IMR-90 (cell line): ENCODE measurements at regions not wholly inside any gene's neighbourhood (a gene's known extent, or its start where the extent isn't known, plus 50 kb on each side); places are given as distances from the start of the nearest gene placed in this dataset.

Source experiments
- ATAC-seq: fragments of 200-7000 bp; cut with Tn5 transposase; 2 replicates; pipeline ENCODE4 v1.9.1; 2020; ENCODE audit warnings: low read depth, mild to moderate bottlenecking, moderate library complexity
- BruUV-seq: library from RNA; stranded (reverse); fragments of 400-500 nt; replicated peaks from 2 replicates; lab custom pipeline; 2021; lab: Mats Ljungman, UMichigan
- CTCF ChIA-PET: fragments of 300-600 bp; formaldehyde crosslinking; extraction: SDS; loops from one replicate; lab custom pipeline; 2021; ENCODE audit warnings: antibody characterized with exemption; lab: Yijun Ruan, JAX
- POLR2A ChIA-PET: fragments of 300-600 bp; sonication (Branson Sonifier 250); formaldehyde crosslinking; loops from one replicate; lab custom pipeline; 2022; ENCODE audit warnings: antibody characterized with exemption; ENCODE audit not compliant: unreplicated experiment; lab: Charles Lee
- DNase-seq: peaks from one replicate; pipeline ENCODE4 v3.0.0; 2013
- H2AFZ ChIP-seq: replicated peaks from 2 replicates; pipeline ENCODE3; 2013; ENCODE audit warnings: low read length, mild to moderate bottlenecking; ENCODE audit not compliant: poor library complexity
- H2AK5ac ChIP-seq: 2 replicates; pipeline ENCODE4 v1.6.1; 2013; ENCODE audit warnings: low read depth, low read length, inconsistent platforms
- H2AK9ac ChIP-seq: replicated peaks from 2 replicates; pipeline ENCODE3; 2013; ENCODE audit warnings: mild to moderate bottlenecking, low read depth, low read length, moderate library complexity; ENCODE audit not compliant: poor library complexity
- H2BK120ac ChIP-seq: 2 replicates; pipeline ENCODE4 v1.6.1; 2013; ENCODE audit warnings: low read depth, low read length, inconsistent platforms
- H2BK15ac ChIP-seq: 3 replicates; pipeline ENCODE4 v1.6.1; 2013; ENCODE audit warnings: low read depth, low read length, inconsistent platforms
- H2BK20ac ChIP-seq: 2 replicates; pipeline ENCODE4 v1.6.1; 2013; ENCODE audit warnings: low read depth, mild to moderate bottlenecking, inconsistent platforms, low read length, moderate library complexity
- H2BK5ac ChIP-seq: 2 replicates; pipeline ENCODE4 v1.6.1; 2013; ENCODE audit warnings: mild to moderate bottlenecking, low read depth, low read length, inconsistent platforms; ENCODE audit not compliant: poor library complexity, severe bottlenecking
- H3K14ac ChIP-seq: replicated peaks from 2 replicates; pipeline ENCODE4 v1.6.1; 2013; ENCODE audit warnings: low read depth, low read length, inconsistent platforms
- H3K18ac ChIP-seq: 2 replicates; pipeline ENCODE4 v1.6.1; 2013; ENCODE audit warnings: low read depth, low read length, control low read depth
- H3K23ac ChIP-seq: 2 replicates; pipeline ENCODE4 v1.6.1; 2013; ENCODE audit warnings: low read depth, low read length, inconsistent platforms
- H3K27ac ChIP-seq: 2 replicates; pipeline ENCODE4 v1.5.1; 2013; ENCODE audit warnings: mild to moderate bottlenecking, control low read depth, low read length; ENCODE audit not compliant: insufficient read depth
- H3K27me3 ChIP-seq: 2 replicates; pipeline ENCODE4 v1.6.1; 2013; ENCODE audit warnings: low read length; ENCODE audit not compliant: control insufficient read depth, insufficient read depth
- H3K36me3 ChIP-seq: 2 replicates; pipeline ENCODE4 v1.6.1; 2013; ENCODE audit warnings: low read length, mixed read lengths; ENCODE audit not compliant: control insufficient read depth, insufficient read depth
- H3K4ac ChIP-seq: 2 replicates; pipeline ENCODE4 v1.6.1; 2013; ENCODE audit warnings: low read depth, low read length, inconsistent platforms
- H3K4me1 ChIP-seq: 2 replicates; pipeline ENCODE4 v1.6.1; 2013; ENCODE audit warnings: low read length, mixed read lengths; ENCODE audit not compliant: control insufficient read depth, insufficient read depth
- H3K4me2 ChIP-seq: 2 replicates; pipeline ENCODE4 v1.6.1; 2013; ENCODE audit warnings: low read depth, mild to moderate bottlenecking, control low read depth, low read length, moderate library complexity
- H3K4me3 ChIP-seq: 2 replicates; pipeline ENCODE4 v1.5.1; 2013; ENCODE audit warnings: low read depth, mild to moderate bottlenecking, control low read depth, low read length, moderate library complexity; ENCODE audit not compliant: insufficient read depth
- H3K56ac ChIP-seq: 2 replicates; pipeline ENCODE4 v1.6.1; 2013; ENCODE audit warnings: low read length, inconsistent platforms; ENCODE audit not compliant: insufficient read depth; ENCODE audit errors: extremely low read depth
- H3K79me1 ChIP-seq, 2 experiments: 2 replicates each; pipeline ENCODE4 v1.6.1; 2013; ENCODE audit warnings: low read length in 2 of 2, inconsistent platforms in 1 of 2, low read depth in 1 of 2
- H3K9ac ChIP-seq: 2 replicates; pipeline ENCODE4 v1.6.1; 2013; ENCODE audit warnings: low read depth, low read length, control low read depth
- H3K9me1 ChIP-seq: 2 replicates; pipeline ENCODE4 v1.6.1; 2013; ENCODE audit warnings: low read length, inconsistent platforms; ENCODE audit not compliant: insufficient read depth
- H3K9me3 ChIP-seq: 2 replicates; pipeline ENCODE4 v1.6.1; 2013; ENCODE audit warnings: low read length; ENCODE audit not compliant: control insufficient read depth, insufficient read depth
- H4K20me1 ChIP-seq: 2 replicates; pipeline ENCODE4 v1.6.1; 2013; ENCODE audit warnings: low read length, inconsistent platforms; ENCODE audit not compliant: insufficient read depth
- H4K5ac ChIP-seq: 2 replicates; pipeline ENCODE4 v1.6.1; 2013; ENCODE audit warnings: mild to moderate bottlenecking, low read depth, low read length, control low read depth
- H4K8ac ChIP-seq, 2 experiments: 2 replicates each; pipeline ENCODE4 v1.6.1; 2013; ENCODE audit warnings: low read depth in 2 of 2, low read length in 2 of 2, control low read depth in 1 of 2, inconsistent platforms in 1 of 2
- H4K91ac ChIP-seq: 2 replicates; pipeline ENCODE4 v1.6.1; 2013; ENCODE audit warnings: low read depth, low read length, inconsistent platforms; ENCODE audit not compliant: insufficient read depth
- BHLHE40 ChIP-seq: fragments of 150-350 bp; IDR thresholded peaks from 2 replicates; pipeline ENCODE4 v1.6.1; 2016; ENCODE audit warnings: mild to moderate bottlenecking, low read depth, low read length
- CEBPB ChIP-seq: IDR thresholded peaks from 2 replicates; pipeline ENCODE4 v1.6.1; 2012; ENCODE audit warnings: low read depth, low read length, improper control_type of control experiment
- CHD1 ChIP-seq: IDR thresholded peaks from 2 replicates; pipeline ENCODE4 v1.6.1; 2012; ENCODE audit warnings: low read depth, low read length, improper control_type of control experiment
- CTCF ChIP-seq: conservative IDR thresholded peaks from 2 replicates; pipeline ENCODE4 v1.5.1; 2012; ENCODE audit warnings: mild to moderate bottlenecking, low read depth, low read length, improper control_type of control experiment
- ELK1 ChIP-seq: fragments of 150-350 bp; IDR thresholded peaks from 2 replicates; pipeline ENCODE4 v1.6.1; 2016; ENCODE audit warnings: low read depth, mild to moderate bottlenecking, low read length, moderate library complexity, borderline replicate concordance
- FOS ChIP-seq: fragments of 150-350 bp; IDR thresholded peaks from 2 replicates; pipeline ENCODE4 v1.6.1; 2016; ENCODE audit warnings: low read depth, low read length
- MAFK ChIP-seq: IDR thresholded peaks from 2 replicates; pipeline ENCODE4 v1.6.1; 2012; ENCODE audit warnings: low read depth, low read length, improper control_type of control experiment
- MAZ ChIP-seq: IDR thresholded peaks from 2 replicates; pipeline ENCODE4 v1.6.1; 2012; ENCODE audit warnings: low read depth, mild to moderate bottlenecking, low read length, improper control_type of control experiment, moderate library complexity, borderline replicate concordance
- MXI1 ChIP-seq: IDR thresholded peaks from 2 replicates; pipeline ENCODE4 v1.6.1; 2012; ENCODE audit warnings: low read depth, mild to moderate bottlenecking, low read length, moderate library complexity, borderline replicate concordance
- NFE2L2 ChIP-seq: fragments of 150-350 bp; IDR thresholded peaks from 2 replicates; pipeline ENCODE4 v1.6.1; 2016; ENCODE audit warnings: low read depth, mild to moderate bottlenecking, low read length
- POLR2A ChIP-seq: IDR thresholded peaks from 2 replicates; pipeline ENCODE4 v1.6.1; 2012; ENCODE audit warnings: mild to moderate bottlenecking, low read depth, low read length
- RAD21 ChIP-seq: IDR thresholded peaks from 2 replicates; pipeline ENCODE4 v1.6.1; 2012; ENCODE audit warnings: low read length, improper control_type of control experiment
- RCOR1 ChIP-seq: IDR thresholded peaks from 2 replicates; pipeline ENCODE4 v1.6.1; 2012; ENCODE audit warnings: mild to moderate bottlenecking, low read length, improper control_type of control experiment; ENCODE audit not compliant: insufficient replicate concordance
- RFX5 ChIP-seq: IDR thresholded peaks from 2 replicates; pipeline ENCODE4 v1.8.0; 2012; ENCODE audit warnings: low read depth, mild to moderate bottlenecking, low read length, moderate library complexity
- SMC3 ChIP-seq: fragments of 150-350 bp; IDR thresholded peaks from 2 replicates; pipeline ENCODE4 v1.6.1; 2016; ENCODE audit warnings: low read depth, mild to moderate bottlenecking, antibody characterized with exemption, low read length, moderate library complexity
- dilution Hi-C: fragments of 300-500 bp; cut with HindIII; formaldehyde crosslinking; loops from one replicate; pipeline ENCODE4 v1.14.3; 2018; ENCODE audit warnings: low sequenced_read_pairs; ENCODE audit not compliant: unreplicated experiment
- in situ Hi-C: fragments of 300-500 bp; cut with MboI; formaldehyde crosslinking; loops from 3 replicates; pipeline ENCODE4 v1.14.3; 2019; ENCODE audit warnings: low sequenced_read_pairs, inconsistent platforms, mixed read lengths
- intact Hi-C: fragments of 100-400 bp; cut with micrococcal nuclease; formaldehyde crosslinking; loops from 2 replicates; pipeline ENCODE4 v1.10.0; 2022
- TF ChIP-seq, protein P1 (sequence below): fragments of 150-350 bp; IDR thresholded peaks from 2 replicates; pipeline ENCODE4 v1.6.1; 2017; ENCODE audit warnings: mild to moderate bottlenecking, antibody characterized with exemption, low read length, low read depth

GRCh38 chr2:13560322-13560721 lies 843.6 kb downstream of the TRIB2 start:
- TF ChIP-seq CHD1, result no peak
- TF ChIP-seq, protein P1, sequence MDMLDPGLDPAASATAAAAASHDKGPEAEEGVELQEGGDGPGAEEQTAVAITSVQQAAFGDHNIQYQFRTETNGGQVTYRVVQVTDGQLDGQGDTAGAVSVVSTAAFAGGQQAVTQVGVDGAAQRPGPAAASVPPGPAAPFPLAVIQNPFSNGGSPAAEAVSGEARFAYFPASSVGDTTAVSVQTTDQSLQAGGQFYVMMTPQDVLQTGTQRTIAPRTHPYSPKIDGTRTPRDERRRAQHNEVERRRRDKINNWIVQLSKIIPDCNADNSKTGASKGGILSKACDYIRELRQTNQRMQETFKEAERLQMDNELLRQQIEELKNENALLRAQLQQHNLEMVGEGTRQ, result no peak
- no peak for TF ChIP-seq ELK1
- no peak for TF ChIP-seq MAFK
- no peak for TF ChIP-seq BHLHE40
- no peak for TF ChIP-seq RFX5
- no peak for TF ChIP-seq NFE2L2
- TF ChIP-seq CTCF, result no peak
- TF ChIP-seq CEBPB, result no peak
- no peak for TF ChIP-seq RCOR1
- TF ChIP-seq RAD21, result no peak
- no peak for TF ChIP-seq MAZ
- no peak for TF ChIP-seq SMC3
- TF ChIP-seq MXI1, result no peak
- TF ChIP-seq POLR2A, result no peak
- no peak for TF ChIP-seq FOS
- no peak overlapping the region for H3K56ac ChIP-seq
- ATAC-seq, result no peak

More at GRCh38 chr2:13560322-13560721, 843.6 kb downstream of the TRIB2 start:
- H2BK120ac ChIP-seq, result no peak overlapping the region
- in situ Hi-C loops, result no loop called here
- no peak overlapping the region for H3K4me2 ChIP-seq
- H4K8ac ChIP-seq, result no peak overlapping the region
- H2BK5ac ChIP-seq, result no peak overlapping the region
- H2AK9ac ChIP-seq, result no peak overlapping the region
- H3K23ac ChIP-seq, result no peak overlapping the region
- H3K4me3 ChIP-seq, result no peak overlapping the region
- no peak overlapping the region for H2AFZ ChIP-seq
- H2BK15ac ChIP-seq, result no peak overlapping the region
- H4K5ac ChIP-seq, result no peak overlapping the region
- no peak overlapping the region for H3K18ac ChIP-seq
- intact Hi-C loops, result no loop called here
- H3K4ac ChIP-seq, result no peak overlapping the region
- H4K20me1 ChIP-seq, result no peaks in the 10 kb centered on the region
- BruUV-seq, result no TSS peak
- no peaks in the 10 kb centered on the region for H3K9me1 ChIP-seq
- H3K4me1 ChIP-seq, result no peaks in the 10 kb centered on the region
- no peak overlapping the region for H3K27ac ChIP-seq
- H3K14ac ChIP-seq, result no peak overlapping the region
- no peaks in the 10 kb centered on the region for H3K27me3 ChIP-seq
- ChIA-PET POLR2A (no interaction called here), CTCF (no interaction called here)
- H4K91ac ChIP-seq, result no peak overlapping the region
- H3K36me3 ChIP-seq, result no peaks in the 10 kb centered on the region
- peaks cover 9% of the 10 kb centered on the region for H3K9me3 ChIP-seq
- H3K79me1 ChIP-seq, result no peaks in the 10 kb centered on the region
- no peak overlapping the region for H2AK5ac ChIP-seq
- no peak overlapping the region for H3K9ac ChIP-seq
- dilution Hi-C loops, result no loop called here
- no peak overlapping the region for H2BK20ac ChIP-seq
- no peak for DNase-seq
